MG63 (cell line): ENCODE measurements at regions not wholly inside any gene's neighbourhood (a gene's known extent, or its start where the extent isn't known, plus 50 kb on each side); places are given as distances from the start of the nearest gene placed in this dataset.

ENCODE experiments used
- DNase-seq: peaks from one replicate; pipeline ENCODE4 v3.0.0-alpha.2; 2020
- H3K27me3 ChIP-seq: fragments of 250-450 bp; sonication (Bioruptor Pico); 2 replicates; pipeline ENCODE4 v1.5.1; 2020; ENCODE audit warnings: mild to moderate bottlenecking, moderate library complexity
- H3K36me3 ChIP-seq: fragments of 250-450 bp; sonication (Bioruptor Pico); 2 replicates; pipeline ENCODE4 v1.5.1; 2020; ENCODE audit warnings: mild to moderate bottlenecking, moderate library complexity
- H3K4me3 ChIP-seq: fragments of 250-450 bp; sonication (Bioruptor Pico); 2 replicates; pipeline ENCODE4 v1.5.1; 2020; ENCODE audit warnings: mild to moderate bottlenecking, moderate library complexity
- H3K9me3 ChIP-seq: fragments of 250-450 bp; sonication (Bioruptor Pico); 2 replicates; pipeline ENCODE4 v1.5.1; 2020; ENCODE audit warnings: mild to moderate bottlenecking, moderate library complexity

DNA sequence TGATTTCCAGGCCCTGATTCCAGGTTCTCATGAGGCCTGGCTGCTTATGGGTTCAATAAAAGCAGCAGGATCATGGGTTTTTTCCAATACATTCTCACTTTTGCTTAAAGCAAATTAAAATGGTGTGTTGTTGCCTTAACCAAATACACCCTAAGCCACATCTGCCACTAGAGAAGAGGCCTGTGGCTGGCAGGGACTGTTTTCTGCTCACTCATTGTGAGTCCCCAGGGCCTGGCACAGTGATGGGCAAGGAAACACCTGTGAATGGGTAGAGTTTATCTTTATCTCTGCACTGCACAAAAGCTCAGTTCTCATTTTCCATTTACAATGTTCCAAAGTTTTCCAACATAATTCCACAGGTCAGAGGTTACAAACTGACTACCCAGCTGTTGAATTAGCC is 726.0 kb downstream of the UQCRFS1 start:
- DNase-seq: no peak
- no peak overlapping the region for H3K4me3 ChIP-seq
- no peaks in the 10 kb centered on the region for H3K27me3 ChIP-seq
- no peaks in the 10 kb centered on the region for H3K36me3 ChIP-seq
- no peaks in the 10 kb centered on the region for H3K9me3 ChIP-seq

DNA sequence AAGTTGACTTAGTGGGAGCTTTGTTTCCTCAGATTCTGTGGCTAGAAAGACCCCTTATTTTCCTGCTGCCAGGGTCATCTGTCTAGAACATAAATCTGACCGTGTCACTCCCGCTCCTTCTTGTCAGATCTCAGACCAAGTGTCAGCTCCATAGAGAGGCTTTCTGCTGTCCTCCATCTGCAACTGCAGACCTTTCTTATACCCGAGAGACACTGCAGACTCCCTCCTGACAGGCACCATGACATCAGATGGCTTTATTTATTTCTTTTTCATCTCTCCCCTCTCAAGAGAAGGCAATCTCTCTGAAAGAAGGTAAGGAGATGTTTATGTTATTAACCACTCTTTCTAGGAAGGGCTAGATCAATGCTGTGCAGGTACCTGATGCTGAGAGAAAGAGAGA is 726.5 kb downstream of the UQCRFS1 start:
- DNase-seq: no peak
- no peak overlapping the region for H3K4me3 ChIP-seq
- no peaks in the 10 kb centered on the region for H3K9me3 ChIP-seq
- H3K36me3 ChIP-seq: no peaks in the 10 kb centered on the region
- no peaks in the 10 kb centered on the region for H3K27me3 ChIP-seq

GRCh38 chr19:28485292-28485691 is 727.7 kb downstream of the UQCRFS1 start:
- no peaks in the 10 kb centered on the region for H3K9me3 ChIP-seq
- DNase-seq: no peak
- H3K36me3 ChIP-seq: no peaks in the 10 kb centered on the region
- H3K4me3 ChIP-seq: no peak overlapping the region
- H3K27me3 ChIP-seq: no peaks in the 10 kb centered on the region

GRCh38 chr19:28483197-28483596 is 729.8 kb downstream of the UQCRFS1 start:
- no peaks in the 10 kb centered on the region for H3K9me3 ChIP-seq
- DNase-seq: no peak

DNA sequence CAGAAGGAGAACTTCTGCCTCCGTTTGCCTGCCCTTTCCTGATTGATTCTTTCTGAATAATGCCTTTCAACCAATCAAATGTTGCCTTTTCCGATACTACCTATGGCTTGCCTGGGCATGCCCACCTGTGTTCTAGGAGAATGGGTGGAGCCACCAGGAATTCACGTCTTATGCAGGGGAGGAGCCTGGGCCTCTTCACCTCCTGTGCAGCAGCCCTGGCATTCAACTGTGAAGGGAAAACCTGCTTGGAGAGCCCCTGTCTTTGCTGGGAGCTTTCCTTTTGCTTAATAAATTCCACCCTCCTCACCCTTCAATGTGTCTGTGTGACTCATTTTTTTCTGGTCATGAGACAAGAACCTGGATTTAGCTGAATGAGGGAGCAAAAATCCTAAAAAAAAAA is 730.7 kb downstream of the UQCRFS1 start:
- DNase-seq: no peak
- Histone ChIP-seq H3K9me3 (no peaks in the 10 kb centered on the region), H3K36me3 (no peaks in the 10 kb centered on the region), H3K4me3 (no peak overlapping the region), H3K27me3 (no peaks in the 10 kb centered on the region)

More at GRCh38 chr19:28483197-28483596, 729.8 kb downstream of the UQCRFS1 start:
- Histone ChIP-seq H3K36me3 (no peaks in the 10 kb centered on the region), H3K27me3 (no peaks in the 10 kb centered on the region), H3K4me3 (no peak overlapping the region)

DNA sequence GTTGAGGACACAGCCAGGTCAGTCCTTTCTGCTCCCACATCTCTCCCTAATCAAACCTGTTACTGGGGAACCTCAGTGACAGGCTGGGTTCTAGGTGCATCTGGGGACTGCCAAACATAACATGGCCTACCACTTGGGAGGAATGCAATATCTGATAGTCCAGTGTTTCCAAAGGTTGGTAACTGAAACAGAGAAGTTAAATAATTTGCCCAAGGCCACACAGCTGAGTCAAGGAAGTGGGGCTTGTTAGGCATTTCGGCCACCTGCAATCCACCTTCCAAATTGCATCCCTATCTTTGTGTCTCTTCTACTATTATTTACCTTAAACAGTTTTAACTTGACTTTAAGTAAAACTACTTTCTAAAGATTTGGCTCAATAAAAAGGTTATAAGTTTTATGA is 731.3 kb downstream of the UQCRFS1 start:
- no peak for DNase-seq
- Histone ChIP-seq H3K27me3 (no peaks in the 10 kb centered on the region), H3K4me3 (no peak overlapping the region), H3K9me3 (no peaks in the 10 kb centered on the region), H3K36me3 (no peaks in the 10 kb centered on the region)

- H3K27me3 ChIP-seq: no peaks in the 10 kb centered on the region
- no peak for DNase-seq
- no peaks in the 10 kb centered on the region for H3K36me3 ChIP-seq
- H3K9me3 ChIP-seq: no peaks in the 10 kb centered on the region
- H3K4me3 ChIP-seq: no peak overlapping the region
These were observed 737.4 kb downstream of the UQCRFS1 start for GRCh38 chr19:28475525-28475924.

- DNase-seq: peak; percentile 13
- Histone ChIP-seq H3K4me3 (no peak overlapping the region), H3K36me3 (no peaks in the 10 kb centered on the region), H3K27me3 (no peaks in the 10 kb centered on the region), H3K9me3 (no peaks in the 10 kb centered on the region)
These were observed 740.1 kb downstream of the UQCRFS1 start for GRCh38 chr19:28472843-28473242.

- Histone ChIP-seq H3K36me3 (no peaks in the 10 kb centered on the region), H3K9me3 (no peaks in the 10 kb centered on the region), H3K4me3 (no peak overlapping the region), H3K27me3 (no peaks in the 10 kb centered on the region)
- DNase-seq: no peak
These were observed 741.0 kb downstream of the UQCRFS1 start for GRCh38 chr19:28471731-28472510.

- Histone ChIP-seq H3K36me3 (no peaks in the 10 kb centered on the region), H3K9me3 (no peaks in the 10 kb centered on the region), H3K4me3 (no peak overlapping the region), H3K27me3 (no peaks in the 10 kb centered on the region)
- no peak for DNase-seq
These were observed 743.4 kb downstream of the UQCRFS1 start for GRCh38 chr19:28469544-28469943.

- H3K36me3 ChIP-seq: no peaks in the 10 kb centered on the region
- no peaks in the 10 kb centered on the region for H3K9me3 ChIP-seq
- no peak overlapping the region for H3K4me3 ChIP-seq
- no peaks in the 10 kb centered on the region for H3K27me3 ChIP-seq
- peak; percentile 22 for DNase-seq
These were observed 744.1 kb downstream of the UQCRFS1 start for GRCh38 chr19:28468701-28469459.

- Histone ChIP-seq H3K36me3 (no peaks in the 10 kb centered on the region), H3K9me3 (no peaks in the 10 kb centered on the region), H3K27me3 (no peaks in the 10 kb centered on the region), H3K4me3 (no peak overlapping the region)
- peak; percentile 50 for DNase-seq
These were observed 746.6 kb downstream of the UQCRFS1 start for GRCh38 chr19:28466107-28467045.

- no peaks in the 10 kb centered on the region for H3K9me3 ChIP-seq
These were observed 747.4 kb downstream of the UQCRFS1 start for GRCh38 chr19:28465371-28466086.

DNA sequence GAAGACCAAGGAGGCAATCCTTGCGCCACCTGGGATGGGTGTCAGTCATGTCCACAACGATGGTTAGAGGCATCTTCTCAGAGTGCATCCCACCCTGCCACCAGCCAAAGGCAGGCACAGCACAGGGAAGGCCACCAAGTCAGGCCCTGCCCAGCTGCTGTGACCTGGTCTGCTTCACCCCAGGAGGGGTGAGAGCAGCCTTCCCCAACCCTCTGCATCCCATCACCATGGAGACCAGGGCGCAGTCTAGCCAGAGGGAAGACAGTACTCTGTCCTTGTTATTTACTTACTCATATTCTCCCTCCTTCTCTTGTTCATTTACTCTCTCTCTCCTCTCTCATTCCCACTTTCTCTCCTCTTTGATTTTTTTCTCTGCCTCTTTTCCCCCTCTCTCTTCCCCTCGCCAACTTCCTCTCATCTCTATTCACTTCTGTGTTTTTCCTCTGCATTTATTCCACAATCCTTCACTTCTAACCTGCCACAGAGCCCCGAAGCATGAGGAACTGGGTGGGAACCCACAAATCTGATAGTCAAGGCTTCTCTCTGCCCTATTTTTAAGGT is 749.4 kb downstream of the UQCRFS1 start:
- Histone ChIP-seq H3K27me3 (no peaks in the 10 kb centered on the region; the same call in 1 of the 2 replicates), H3K36me3 (no peaks in the 10 kb centered on the region), H3K9me3 (no peaks in the 10 kb centered on the region), H3K4me3 (no peak overlapping the region)
- DNase-seq: no peak

More at GRCh38 chr19:28465371-28466086, 747.4 kb downstream of the UQCRFS1 start:
- no peak overlapping the region for H3K4me3 ChIP-seq
- H3K27me3 ChIP-seq: no peaks in the 10 kb centered on the region; the same call in 1 of the 2 replicates
- DNase-seq: peak; percentile 40
- no peaks in the 10 kb centered on the region for H3K36me3 ChIP-seq

DNA sequence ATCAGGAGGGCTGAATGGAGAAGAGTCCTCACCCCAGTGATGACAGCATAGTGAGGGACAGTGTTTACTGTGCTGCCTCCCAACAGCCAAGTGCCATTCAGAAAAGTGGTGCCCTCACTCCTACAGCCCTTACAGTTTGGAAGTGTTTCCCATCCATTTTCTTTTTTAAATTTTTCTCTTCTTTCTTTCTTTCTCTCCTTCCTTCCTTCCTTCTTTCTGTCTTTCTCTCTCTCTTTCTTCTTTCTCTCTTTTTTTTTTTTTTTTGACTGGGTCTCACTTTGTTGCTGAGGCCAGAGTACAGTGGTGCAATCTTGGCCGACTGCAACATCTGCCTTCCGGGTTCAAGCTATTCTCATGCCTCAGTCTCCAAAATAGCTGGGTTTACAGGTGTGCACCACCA is 755.3 kb downstream of the UQCRFS1 start:
- no peak overlapping the region for H3K4me3 ChIP-seq
- H3K36me3 ChIP-seq: no peaks in the 10 kb centered on the region
- H3K9me3 ChIP-seq: no peaks in the 10 kb centered on the region
- no peaks in the 10 kb centered on the region; the same call in 1 of the 2 replicates for H3K27me3 ChIP-seq
- DNase-seq: no peak
